Activated CD8-positive, alpha-beta T cell treated with anti-CD3 and anti-CD28 coated beads, Interleukin-2, amount 10 ng/mL, durations not matched to agents 7 days and 5 days (primary cell): ENCODE measurements at regions not wholly inside any gene's neighbourhood (a gene's known extent, or its start where the extent isn't known, plus 50 kb on each side); places are given as distances from the start of the nearest gene placed in this dataset.

Source experiments
- ATAC-seq: fragments of 150-1000 bp; cut with Tn5 transposase; one replicate; pipeline ENCODE4 v1.10.0; 2021; ENCODE audit warnings: moderate library complexity
- CTCF ChIA-PET: fragments of 350-600 bp; sonication (Branson Sonifier 250); formaldehyde crosslinking; loops from one replicate; lab custom pipeline; 2021; ENCODE audit warnings: antibody characterized with exemption; lab: Charles Lee
- POLR2A ChIA-PET: fragments of 350-600 bp; sonication (Branson Sonifier 250); formaldehyde crosslinking; loops from one replicate; lab custom pipeline; 2021; ENCODE audit warnings: antibody characterized with exemption; lab: Charles Lee
- DNase-seq: peaks from one replicate; pipeline ENCODE4 v3.0.0-alpha.2; 2020
- H3K27ac Mint-ChIP-seq: one replicate; pipeline ENCODE4 v1.8.0; 2021; ENCODE audit warnings: mild to moderate bottlenecking, mixed read lengths
- H3K27me3 Mint-ChIP-seq: one replicate; pipeline ENCODE4 v1.8.0; 2021; ENCODE audit warnings: low read depth, mixed read lengths
- H3K36me3 Mint-ChIP-seq: one replicate; pipeline ENCODE4 v1.8.0; 2021; ENCODE audit warnings: low read depth, mixed read lengths
- H3K4me1 Mint-ChIP-seq: one replicate; pipeline ENCODE4 v1.8.0; 2021; ENCODE audit warnings: low read depth, mixed read lengths
- H3K4me3 Mint-ChIP-seq: one replicate; pipeline ENCODE4 v1.8.0; 2021; ENCODE audit warnings: mild to moderate bottlenecking, mixed read lengths
- H3K9me3 Mint-ChIP-seq: one replicate; pipeline ENCODE4 v1.8.0; 2022; ENCODE audit warnings: mixed read lengths; ENCODE audit not compliant: insufficient read depth

- Mint-ChIP-seq H3K4me3 (no peak overlapping the region), H3K27ac (no peak overlapping the region), H3K4me1 (no peaks in the 10 kb centered on the region), H3K36me3 (no peaks in the 10 kb centered on the region), H3K9me3 (no peaks in the 10 kb centered on the region), H3K27me3 (peaks cover 2% of the 10 kb centered on the region)
- ChIA-PET CTCF (no interaction called here), POLR2A (no interaction called here)
- ATAC-seq (no peak), DNase-seq (no peak)
These were observed 192.3 kb downstream of the FBXO8 start for GRCh38 chr4:174091130-174091529.

- ChIA-PET POLR2A (no interaction called here), CTCF (no interaction called here)
- no peak for ATAC-seq
- H3K36me3 Mint-ChIP-seq = no peaks in the 10 kb centered on the region
- peaks cover 2% of the 10 kb centered on the region for H3K27me3 Mint-ChIP-seq
- H3K4me1 Mint-ChIP-seq = no peaks in the 10 kb centered on the region
- H3K27ac Mint-ChIP-seq = no peak overlapping the region
- DNase-seq = no peak
- H3K4me3 Mint-ChIP-seq = no peak overlapping the region
- H3K9me3 Mint-ChIP-seq = no peaks in the 10 kb centered on the region
These were observed 193.8 kb downstream of the FBXO8 start for GRCh38 chr4:174089711-174090110.

GRCh38 chr4:174088795-174089194 is 194.7 kb downstream of the FBXO8 start:
- Mint-ChIP-seq H3K27ac (no peak overlapping the region), H3K4me3 (no peak overlapping the region), H3K36me3 (no peaks in the 10 kb centered on the region), H3K4me1 (no peaks in the 10 kb centered on the region), H3K9me3 (no peaks in the 10 kb centered on the region), H3K27me3 (peaks cover 2% of the 10 kb centered on the region)
- ChIA-PET CTCF (no interaction called here), POLR2A (no interaction called here)
- ATAC-seq (no peak), DNase-seq (no peak)

GRCh38 chr4:174086829-174087799 is 196.4 kb downstream of the FBXO8 start:
- no peaks in the 10 kb centered on the region for H3K9me3 Mint-ChIP-seq
- H3K4me3 Mint-ChIP-seq = no peak overlapping the region
- no peaks in the 10 kb centered on the region for H3K4me1 Mint-ChIP-seq
- CTCF ChIA-PET = no interaction called here
- no peak overlapping the region for H3K27ac Mint-ChIP-seq
- H3K36me3 Mint-ChIP-seq = no peaks in the 10 kb centered on the region
- peaks cover 2% of the 10 kb centered on the region for H3K27me3 Mint-ChIP-seq
- no peak for ATAC-seq
- POLR2A ChIA-PET = no interaction called here
- DNase-seq = no peak

GRCh38 chr4:174084981-174085380 is 198.5 kb downstream of the FBXO8 start:
- H3K9me3 Mint-ChIP-seq = no peaks in the 10 kb centered on the region
- no peak for DNase-seq
- H3K4me3 Mint-ChIP-seq = no peak overlapping the region
- H3K4me1 Mint-ChIP-seq = no peaks in the 10 kb centered on the region
- no peaks in the 10 kb centered on the region for H3K36me3 Mint-ChIP-seq
- H3K27me3 Mint-ChIP-seq = peaks cover 2% of the 10 kb centered on the region
- no peak overlapping the region for H3K27ac Mint-ChIP-seq
- no peak for ATAC-seq
- POLR2A ChIA-PET = no interaction called here
- CTCF ChIA-PET = no interaction called here

- Mint-ChIP-seq H3K4me1 (no peaks in the 10 kb centered on the region), H3K27me3 (peaks cover 2% of the 10 kb centered on the region), H3K27ac (no peak overlapping the region), H3K36me3 (no peaks in the 10 kb centered on the region), H3K9me3 (no peaks in the 10 kb centered on the region), H3K4me3 (no peak overlapping the region)
- ATAC-seq = no peak
- ChIA-PET CTCF (no interaction called here), POLR2A (no interaction called here)
- DNase-seq = no peak
These were observed 198.9 kb downstream of the FBXO8 start for GRCh38 chr4:174084542-174084941.

GRCh38 chr4:174080361-174080760 is 203.1 kb downstream of the FBXO8 start:
- Mint-ChIP-seq H3K4me1 (no peaks in the 10 kb centered on the region), H3K36me3 (no peaks in the 10 kb centered on the region), H3K27me3 (no peaks in the 10 kb centered on the region), H3K27ac (no peak overlapping the region), H3K9me3 (no peaks in the 10 kb centered on the region), H3K4me3 (no peak overlapping the region)
- ATAC-seq (no peak), DNase-seq (no peak)
- ChIA-PET POLR2A (no interaction called here), CTCF (no interaction called here)

- ChIA-PET POLR2A (no interaction called here), CTCF (no interaction called here)
- H3K27ac Mint-ChIP-seq = no peak overlapping the region
- no peaks in the 10 kb centered on the region for H3K9me3 Mint-ChIP-seq
- DNase-seq = no peak
- H3K4me1 Mint-ChIP-seq = no peaks in the 10 kb centered on the region
- no peaks in the 10 kb centered on the region for H3K27me3 Mint-ChIP-seq
- H3K4me3 Mint-ChIP-seq = no peak overlapping the region
- H3K36me3 Mint-ChIP-seq = no peaks in the 10 kb centered on the region
- ATAC-seq = no peak
These were observed 211.9 kb downstream of the FBXO8 start for GRCh38 chr4:174071595-174071994.

GRCh38 chr4:174069848-174070330 is 213.6 kb downstream of the FBXO8 start:
- ChIA-PET CTCF (no interaction called here), POLR2A (no interaction called here)
- DNase-seq (no peak), ATAC-seq (no peak)
- Mint-ChIP-seq H3K4me1 (no peaks in the 10 kb centered on the region), H3K4me3 (no peak overlapping the region), H3K27me3 (no peaks in the 10 kb centered on the region), H3K36me3 (no peaks in the 10 kb centered on the region), H3K9me3 (no peaks in the 10 kb centered on the region), H3K27ac (no peak overlapping the region)

GRCh38 chr4:174066611-174067205 is 216.8 kb downstream of the FBXO8 start:
- no peak for DNase-seq
- H3K36me3 Mint-ChIP-seq = no peaks in the 10 kb centered on the region
- no peaks in the 10 kb centered on the region for H3K4me1 Mint-ChIP-seq
- ATAC-seq = no peak
- H3K27me3 Mint-ChIP-seq = no peaks in the 10 kb centered on the region
- no peak overlapping the region for H3K27ac Mint-ChIP-seq
- ChIA-PET POLR2A (no interaction called here), CTCF (no interaction called here)
- no peaks in the 10 kb centered on the region for H3K9me3 Mint-ChIP-seq
- no peak overlapping the region for H3K4me3 Mint-ChIP-seq

GRCh38 chr4:174062831-174063230 is 220.6 kb downstream of the FBXO8 start:
- Mint-ChIP-seq H3K27ac (no peak overlapping the region), H3K4me3 (no peak overlapping the region), H3K9me3 (no peaks in the 10 kb centered on the region), H3K36me3 (no peaks in the 10 kb centered on the region), H3K27me3 (no peaks in the 10 kb centered on the region), H3K4me1 (no peaks in the 10 kb centered on the region)
- no peak for ATAC-seq
- no peak for DNase-seq
- ChIA-PET CTCF (no interaction called here), POLR2A (no interaction called here)

- Mint-ChIP-seq H3K27me3 (no peaks in the 10 kb centered on the region), H3K4me3 (no peak overlapping the region), H3K4me1 (no peaks in the 10 kb centered on the region), H3K9me3 (no peaks in the 10 kb centered on the region), H3K27ac (no peak overlapping the region), H3K36me3 (no peaks in the 10 kb centered on the region)
- CTCF ChIA-PET = interaction anchor here (1.5 kb wide), 1 partner anchor 60 kb away, joined by 3 read pairs; no protein-coding TSS in a partner anchor
- ATAC-seq = no peak
- DNase-seq = no peak
- POLR2A ChIA-PET = no interaction called here
These were observed 222.4 kb downstream of the FBXO8 start for GRCh38 chr4:174061026-174061425.
